ENCODE measurements at regions not wholly inside any gene's neighbourhood (a gene's known extent, or its start where the extent isn't known, plus 50 kb on each side); places are given as distances from the start of the nearest gene placed in this dataset.

DNA sequence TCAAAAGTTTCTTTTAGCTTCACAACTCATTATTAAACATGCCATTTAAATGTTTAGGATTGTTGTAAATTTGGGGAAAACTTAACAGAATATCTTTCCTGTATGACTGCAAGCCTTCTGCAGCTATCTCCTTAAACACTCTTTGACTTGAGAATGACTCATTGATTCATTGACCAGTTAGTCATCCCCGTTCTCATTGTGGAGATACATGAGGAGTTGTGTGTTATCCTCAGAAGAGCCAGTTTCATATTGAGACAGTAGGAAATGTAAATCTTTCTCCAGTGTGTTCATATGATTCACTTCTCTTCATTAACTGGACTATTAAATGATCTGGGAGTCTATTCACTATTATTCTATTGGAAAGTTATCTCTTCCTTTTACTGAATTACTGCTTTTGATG, 83.0 kb downstream of the CRYGS start:
- H3K79me2 ChIP-seq (ENCODE audit: control insufficient read depth, insufficient read depth, low read length) = no peaks in the 10 kb centered on the region
- no peaks in the 10 kb centered on the region for H4K20me1 ChIP-seq (ENCODE audit: control insufficient read depth, insufficient read depth)
- TF ChIP-seq CEBPB (IDR thresholded peaks at IDR 0.05; ENCODE audit: borderline replicate concordance in 1 of 2, low read depth in 2 of 2, low read length in 2 of 2) (no peak), SIX5 (IDR thresholded peaks at IDR 0.05; ENCODE audit: low read depth, low read length, severe bottlenecking) (no peak)
- ChIA-PET POLR2A (no interaction called here), CTCF (interaction anchor here (0.9 to 1.0 kb wide), 2 partner anchors 39 to 79 kb away, joined by 3 to 5 read pairs; no protein-coding TSS in a partner anchor), RAD21 (ENCODE audit: unreplicated experiment) (interaction anchor here (1.5 kb wide), 1 partner anchor 73 kb away, joined by 4 read pairs; no protein-coding TSS in a partner anchor), SMC1A (ENCODE audit: uncharacterized antibody, unreplicated experiment) (interaction anchor here (0.8 to 3.2 kb wide), 4 partner anchors 8 to 78 kb away, joined by 3 to 14 read pairs (median 4); no protein-coding TSS in a partner anchor)
- H3K27ac ChIP-seq (ENCODE audit: control insufficient read depth, insufficient read depth) = no peak overlapping the region
- no peak for FAIRE-seq
- H3K9me3 ChIP-seq (replicated peaks; ENCODE audit: control insufficient read depth, insufficient read depth, low read length) = no peaks in the 10 kb centered on the region
- intact Hi-C loops (cut with micrococcal nuclease; ENCODE audit: unreplicated experiment) (loop anchor here (5.0 kb wide), 1 partner anchor 76 kb away; no protein-coding TSS in a partner anchor), in situ Hi-C loops (cut with MboI) (no loop called here)
- no peak overlapping the region for H3K9ac ChIP-seq (ENCODE audit: control insufficient read depth, insufficient read depth, low read length)
- no peak for ATAC-seq
- H3K4me1 ChIP-seq (ENCODE audit: control insufficient read depth, insufficient read depth, low read length) = no peaks in the 10 kb centered on the region
- no peak overlapping the region for H2AFZ ChIP-seq (ENCODE audit: control insufficient read depth, low read depth, low read length)
- BruUV-seq (replicated peaks) = no TSS peak
- H3K4me3 ChIP-seq = no peak overlapping the region
- H3K36me3 ChIP-seq (ENCODE audit: control insufficient read depth in 2 of 2, insufficient read depth in 2 of 2, low read length in 1 of 2) = no peaks in the 10 kb centered on the region
- H3K27me3 ChIP-seq (replicated peaks in 1 of 2; ENCODE audit: control insufficient read depth in 2 of 2, insufficient read depth in 2 of 2, low read length in 1 of 2) = peaks cover 0 to 2% of the 10 kb centered on the region in 2 experiments; a peak in 1 of 4 replicates
- H3K4me2 ChIP-seq (ENCODE audit: control insufficient read depth, insufficient read depth) = no peak overlapping the region
- 0% methylated on average over 1 of the region's 1 CpG for WGBS (ENCODE audit: insufficient coverage, insufficient replicate concordance, low lambda C conversion rate, missing lambda C conversion rate)
- no peak for DNase-seq (ENCODE audit: low read depth, low spot score)

- Histone ChIP-seq H3K4me2 (ENCODE audit: control insufficient read depth, insufficient read depth) (no peak overlapping the region), H4K20me1 (ENCODE audit: control insufficient read depth, insufficient read depth) (no peaks in the 10 kb centered on the region), H3K4me3 (no peak overlapping the region), H3K79me2 (ENCODE audit: control insufficient read depth, insufficient read depth, low read length) (no peaks in the 10 kb centered on the region), H3K9ac (ENCODE audit: control insufficient read depth, insufficient read depth, low read length) (no peak overlapping the region), H3K4me1 (ENCODE audit: control insufficient read depth, insufficient read depth, low read length) (no peaks in the 10 kb centered on the region), H3K27ac (ENCODE audit: control insufficient read depth, insufficient read depth) (no peak overlapping the region), H3K36me3 (ENCODE audit: control insufficient read depth in 2 of 2, insufficient read depth in 2 of 2, low read length in 1 of 2) (no peaks in the 10 kb centered on the region), H2AFZ (ENCODE audit: control insufficient read depth, low read depth, low read length) (no peak overlapping the region), H3K27me3 (replicated peaks in 1 of 2; ENCODE audit: control insufficient read depth in 2 of 2, insufficient read depth in 2 of 2, low read length in 1 of 2) (peaks cover 0 to 2% of the 10 kb centered on the region in 2 experiments; a peak in 1 of 4 replicates), H3K9me3 (replicated peaks; ENCODE audit: control insufficient read depth, insufficient read depth, low read length) (no peaks in the 10 kb centered on the region)
- SMC1A ChIA-PET (ENCODE audit: uncharacterized antibody, unreplicated experiment) = interaction anchor here (0.6 to 3.7 kb wide), 8 partner anchors 10 to 514 kb away, joined by 3 to 28 read pairs (median 4); no protein-coding TSS in a partner anchor
- in situ Hi-C loops (cut with MboI) = no loop called here
- intact Hi-C loops (cut with micrococcal nuclease; ENCODE audit: unreplicated experiment) = loop anchor here (5.0 kb wide), 1 partner anchor 48 kb away; no protein-coding TSS in a partner anchor
- DNase-seq (ENCODE audit: low read depth, low spot score) (no peak), FAIRE-seq (no peak), ATAC-seq (no peak; the same call in 2 of the 3 replicates)
- CTCF ChIA-PET = interaction anchor here (0.6 to 3.3 kb wide), 8 partner anchors 13 to 220 kb away, joined by 3 to 12 read pairs (median 3); no protein-coding TSS in a partner anchor
- RAD21 ChIA-PET (ENCODE audit: unreplicated experiment) = interaction anchor here (1.1 to 3.0 kb wide), 4 partner anchors 23 to 80 kb away, joined by 3 to 18 read pairs (median 8); no protein-coding TSS in a partner anchor
- POLR2A ChIA-PET = no interaction called here
- no TSS peak for BruUV-seq (replicated peaks)
- WGBS (ENCODE audit: insufficient coverage, insufficient replicate concordance, low lambda C conversion rate, missing lambda C conversion rate) = 45% methylated on average over 2 of the region's 2 CpGs
- TF ChIP-seq, protein P1, sequence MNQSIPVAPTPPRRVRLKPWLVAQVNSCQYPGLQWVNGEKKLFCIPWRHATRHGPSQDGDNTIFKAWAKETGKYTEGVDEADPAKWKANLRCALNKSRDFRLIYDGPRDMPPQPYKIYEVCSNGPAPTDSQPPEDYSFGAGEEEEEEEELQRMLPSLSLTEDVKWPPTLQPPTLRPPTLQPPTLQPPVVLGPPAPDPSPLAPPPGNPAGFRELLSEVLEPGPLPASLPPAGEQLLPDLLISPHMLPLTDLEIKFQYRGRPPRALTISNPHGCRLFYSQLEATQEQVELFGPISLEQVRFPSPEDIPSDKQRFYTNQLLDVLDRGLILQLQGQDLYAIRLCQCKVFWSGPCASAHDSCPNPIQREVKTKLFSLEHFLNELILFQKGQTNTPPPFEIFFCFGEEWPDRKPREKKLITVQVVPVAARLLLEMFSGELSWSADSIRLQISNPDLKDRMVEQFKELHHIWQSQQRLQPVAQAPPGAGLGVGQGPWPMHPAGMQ (IDR thresholded peaks at IDR 0.05; ENCODE audit: borderline replicate concordance) = no peak
- TF ChIP-seq, protein P2, sequence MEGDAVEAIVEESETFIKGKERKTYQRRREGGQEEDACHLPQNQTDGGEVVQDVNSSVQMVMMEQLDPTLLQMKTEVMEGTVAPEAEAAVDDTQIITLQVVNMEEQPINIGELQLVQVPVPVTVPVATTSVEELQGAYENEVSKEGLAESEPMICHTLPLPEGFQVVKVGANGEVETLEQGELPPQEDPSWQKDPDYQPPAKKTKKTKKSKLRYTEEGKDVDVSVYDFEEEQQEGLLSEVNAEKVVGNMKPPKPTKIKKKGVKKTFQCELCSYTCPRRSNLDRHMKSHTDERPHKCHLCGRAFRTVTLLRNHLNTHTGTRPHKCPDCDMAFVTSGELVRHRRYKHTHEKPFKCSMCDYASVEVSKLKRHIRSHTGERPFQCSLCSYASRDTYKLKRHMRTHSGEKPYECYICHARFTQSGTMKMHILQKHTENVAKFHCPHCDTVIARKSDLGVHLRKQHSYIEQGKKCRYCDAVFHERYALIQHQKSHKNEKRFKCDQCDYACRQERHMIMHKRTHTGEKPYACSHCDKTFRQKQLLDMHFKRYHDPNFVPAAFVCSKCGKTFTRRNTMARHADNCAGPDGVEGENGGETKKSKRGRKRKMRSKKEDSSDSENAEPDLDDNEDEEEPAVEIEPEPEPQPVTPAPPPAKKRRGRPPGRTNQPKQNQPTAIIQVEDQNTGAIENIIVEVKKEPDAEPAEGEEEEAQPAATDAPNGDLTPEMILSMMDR (IDR thresholded peaks at IDR 0.05 in 2 of 3, conservative IDR thresholded peaks at IDR 0.05 in 1 of 3; ENCODE audit: control insufficient read depth in 2 of 3, extremely low read depth in 1 of 3, insufficient read depth in 1 of 3, low read depth in 3 of 3, low read length in 3 of 3) = no peak
- TF ChIP-seq E2F4 (IDR thresholded peaks at IDR 0.05; ENCODE audit: low read depth, low read length) = no peak
- no peak for TF ChIP-seq CHD2 (IDR thresholded peaks at IDR 0.05; ENCODE audit: borderline replicate concordance, low read depth, low read length)
- no peak for TF ChIP-seq NRF1 (conservative IDR thresholded peaks at IDR 0.05; ENCODE audit: low read depth, low read length)
- no peak for TF ChIP-seq NBN (IDR thresholded peaks at IDR 0.05)
- TF ChIP-seq SPI1 (IDR thresholded peaks at IDR 0.05; ENCODE audit: borderline replicate concordance, insufficient read depth, low read depth, low read length) = no peak
- TF ChIP-seq GATAD2B (conservative IDR thresholded peaks at IDR 0.05; ENCODE audit: low read depth) = no peak
- TF ChIP-seq HDAC6 (IDR thresholded peaks at IDR 0.05; ENCODE audit: unreplicated experiment) = no peak
- TF ChIP-seq CREB1 (IDR thresholded peaks at IDR 0.05; ENCODE audit: low read depth) = no peak
Measured at GRCh38 chr3:186459108-186459467, 85.1 kb downstream of the CRYGS start.
